ENCODE measurements at regions not wholly inside any gene's neighbourhood (a gene's known extent, or its start where the extent isn't known, plus 50 kb on each side); places are given as distances from the start of the nearest gene placed in this dataset.

- H3K27me3 Mint-ChIP-seq = peaks cover 13% of the 10 kb centered on the region
- H3K36me3 Mint-ChIP-seq (ENCODE audit: low read depth) = no peaks in the 10 kb centered on the region
- no peak overlapping the region for H3K4me3 Mint-ChIP-seq
- DNase-seq = no peak
- H3K4me1 Mint-ChIP-seq (ENCODE audit: low read depth) = no peaks in the 10 kb centered on the region
- H3K27ac Mint-ChIP-seq = no peak overlapping the region
- no peaks in the 10 kb centered on the region for H3K9me3 Mint-ChIP-seq
Measured at GRCh38 chr15:39194106-39194830, 386.6 kb upstream of the THBS1 start.

GRCh38 chr15:39195961-39196486, 384.9 kb upstream of the THBS1 start:
- H3K27ac Mint-ChIP-seq = no peak overlapping the region
- H3K4me3 Mint-ChIP-seq = no peak overlapping the region
- no peaks in the 10 kb centered on the region for H3K4me1 Mint-ChIP-seq (ENCODE audit: low read depth)
- H3K36me3 Mint-ChIP-seq (ENCODE audit: low read depth) = no peaks in the 10 kb centered on the region
- H3K9me3 Mint-ChIP-seq = no peaks in the 10 kb centered on the region
- DNase-seq = no peak
- H3K27me3 Mint-ChIP-seq = peaks cover 5% of the 10 kb centered on the region

- Mint-ChIP-seq H3K36me3 (ENCODE audit: low read depth) (no peaks in the 10 kb centered on the region), H3K27ac (no peak overlapping the region), H3K9me3 (no peaks in the 10 kb centered on the region), H3K4me1 (ENCODE audit: low read depth) (no peaks in the 10 kb centered on the region), H3K27me3 (no peaks in the 10 kb centered on the region), H3K4me3 (no peak overlapping the region)
- DNase-seq = no peak
Measured at GRCh38 chr15:39198044-39199000, 382.6 kb upstream of the THBS1 start.

GRCh38 chr15:39199076-39199475, 381.8 kb upstream of the THBS1 start:
- H3K4me1 Mint-ChIP-seq (ENCODE audit: low read depth) = no peaks in the 10 kb centered on the region
- H3K4me3 Mint-ChIP-seq = no peak overlapping the region
- H3K9me3 Mint-ChIP-seq = no peaks in the 10 kb centered on the region
- no peak for DNase-seq
- no peak overlapping the region for H3K27ac Mint-ChIP-seq
- H3K27me3 Mint-ChIP-seq = no peaks in the 10 kb centered on the region
- no peaks in the 10 kb centered on the region for H3K36me3 Mint-ChIP-seq (ENCODE audit: low read depth)

- no peak for DNase-seq
- Mint-ChIP-seq H3K27ac (no peak overlapping the region), H3K9me3 (no peaks in the 10 kb centered on the region), H3K27me3 (peaks cover 10% of the 10 kb centered on the region), H3K36me3 (ENCODE audit: low read depth) (no peaks in the 10 kb centered on the region), H3K4me3 (no peak overlapping the region), H3K4me1 (ENCODE audit: low read depth) (no peaks in the 10 kb centered on the region)
Measured at GRCh38 chr15:39200586-39200985, 380.3 kb upstream of the THBS1 start.

- Mint-ChIP-seq H3K27me3 (peaks cover 12% of the 10 kb centered on the region), H3K27ac (no peak overlapping the region), H3K4me3 (no peak overlapping the region), H3K36me3 (ENCODE audit: low read depth) (no peaks in the 10 kb centered on the region), H3K9me3 (no peaks in the 10 kb centered on the region), H3K4me1 (ENCODE audit: low read depth) (no peaks in the 10 kb centered on the region)
- DNase-seq = no peak
Measured at GRCh38 chr15:39202641-39203040, 378.2 kb upstream of the THBS1 start.

- Mint-ChIP-seq H3K4me1 (ENCODE audit: low read depth) (no peaks in the 10 kb centered on the region), H3K36me3 (ENCODE audit: low read depth) (no peaks in the 10 kb centered on the region), H3K4me3 (no peak overlapping the region), H3K27me3 (peaks cover 12% of the 10 kb centered on the region), H3K9me3 (no peaks in the 10 kb centered on the region), H3K27ac (no peak overlapping the region)
- DNase-seq = no peak
Measured at GRCh38 chr15:39204031-39204430, 376.8 kb upstream of the THBS1 start.

GRCh38 chr15:39205081-39205480, 375.8 kb upstream of the THBS1 start:
- Mint-ChIP-seq H3K9me3 (no peaks in the 10 kb centered on the region), H3K4me1 (ENCODE audit: low read depth) (no peaks in the 10 kb centered on the region), H3K27ac (no peak overlapping the region), H3K27me3 (peaks cover 12% of the 10 kb centered on the region), H3K36me3 (ENCODE audit: low read depth) (no peaks in the 10 kb centered on the region), H3K4me3 (no peak overlapping the region)
- DNase-seq = no peak

GRCh38 chr15:39205506-39206371, 375.1 kb upstream of the THBS1 start:
- H3K36me3 Mint-ChIP-seq (ENCODE audit: low read depth) = no peaks in the 10 kb centered on the region
- no peak for DNase-seq

GRCh38 chr15:39207532-39208115, 373.3 kb upstream of the THBS1 start:
- Mint-ChIP-seq H3K27me3 (peaks cover 21% of the 10 kb centered on the region), H3K36me3 (ENCODE audit: low read depth) (no peaks in the 10 kb centered on the region)
- no peak for DNase-seq

More at GRCh38 chr15:39205506-39206371, 375.1 kb upstream of the THBS1 start:
- H3K27ac Mint-ChIP-seq = no peak overlapping the region
- H3K27me3 Mint-ChIP-seq = peaks cover 12% of the 10 kb centered on the region
- H3K4me3 Mint-ChIP-seq = no peak overlapping the region
- no peaks in the 10 kb centered on the region for H3K9me3 Mint-ChIP-seq
- no peaks in the 10 kb centered on the region for H3K4me1 Mint-ChIP-seq (ENCODE audit: low read depth)

GRCh38 chr15:39208187-39208586, 372.7 kb upstream of the THBS1 start:
- no peak overlapping the region for H3K27ac Mint-ChIP-seq
- H3K4me3 Mint-ChIP-seq = no peak overlapping the region
- peaks cover 6% of the 10 kb centered on the region for H3K9me3 Mint-ChIP-seq
- DNase-seq = no peak
- H3K36me3 Mint-ChIP-seq (ENCODE audit: low read depth) = no peaks in the 10 kb centered on the region
- peaks cover 25% of the 10 kb centered on the region for H3K27me3 Mint-ChIP-seq
- H3K4me1 Mint-ChIP-seq (ENCODE audit: low read depth) = no peaks in the 10 kb centered on the region

More at GRCh38 chr15:39207532-39208115, 373.3 kb upstream of the THBS1 start:
- Mint-ChIP-seq H3K4me1 (ENCODE audit: low read depth) (no peaks in the 10 kb centered on the region), H3K4me3 (no peak overlapping the region), H3K27ac (no peak overlapping the region), H3K9me3 (peaks cover 6% of the 10 kb centered on the region)

GRCh38 chr15:39209548-39210211, 371.2 kb upstream of the THBS1 start:
- Mint-ChIP-seq H3K9me3 (peaks cover 6% of the 10 kb centered on the region), H3K27ac (no peak overlapping the region), H3K27me3 (peaks cover 31% of the 10 kb centered on the region), H3K4me1 (ENCODE audit: low read depth) (no peaks in the 10 kb centered on the region), H3K36me3 (ENCODE audit: low read depth) (no peaks in the 10 kb centered on the region), H3K4me3 (no peak overlapping the region)
- DNase-seq = no peak

GRCh38 chr15:39211108-39211979, 369.5 kb upstream of the THBS1 start:
- Mint-ChIP-seq H3K4me1 (ENCODE audit: low read depth) (no peaks in the 10 kb centered on the region), H3K27me3 (peaks cover 25% of the 10 kb centered on the region), H3K36me3 (ENCODE audit: low read depth) (no peaks in the 10 kb centered on the region), H3K4me3 (no peak overlapping the region), H3K27ac (no peak overlapping the region), H3K9me3 (peaks cover 6% of the 10 kb centered on the region)
- no peak for DNase-seq
